GM21367 (cell line): ENCODE measurements at regions not wholly inside any gene's neighbourhood (a gene's known extent, or its start where the extent isn't known, plus 50 kb on each side); places are given as distances from the start of the nearest gene placed in this dataset.

Source experiments
- ATAC-seq: cut with Tn5 transposase; IDR thresholded peaks from one replicate; pipeline ENCODE4 v1.9.1; 2021; ENCODE audit not compliant: unreplicated experiment

DNA sequence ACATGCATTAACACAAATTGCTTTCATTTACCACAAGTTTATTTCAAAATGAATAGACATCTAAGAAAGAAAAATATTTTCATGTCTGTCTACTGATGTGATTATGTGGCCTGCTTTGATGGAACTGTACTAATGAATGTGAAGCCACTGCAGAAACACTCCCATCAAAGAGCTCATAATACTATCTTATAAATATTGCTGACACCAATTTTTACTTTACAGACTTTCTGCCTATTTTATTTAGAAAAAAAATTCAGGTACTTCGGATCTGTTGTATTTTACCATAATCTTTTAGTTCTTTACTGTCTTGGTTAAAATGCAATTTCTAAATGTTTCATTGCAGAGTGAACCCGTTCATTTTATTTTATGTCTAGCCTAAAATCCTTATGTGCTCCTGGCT, 281.9 kb downstream of the ICE1 start:
- no peak for ATAC-seq

DNA sequence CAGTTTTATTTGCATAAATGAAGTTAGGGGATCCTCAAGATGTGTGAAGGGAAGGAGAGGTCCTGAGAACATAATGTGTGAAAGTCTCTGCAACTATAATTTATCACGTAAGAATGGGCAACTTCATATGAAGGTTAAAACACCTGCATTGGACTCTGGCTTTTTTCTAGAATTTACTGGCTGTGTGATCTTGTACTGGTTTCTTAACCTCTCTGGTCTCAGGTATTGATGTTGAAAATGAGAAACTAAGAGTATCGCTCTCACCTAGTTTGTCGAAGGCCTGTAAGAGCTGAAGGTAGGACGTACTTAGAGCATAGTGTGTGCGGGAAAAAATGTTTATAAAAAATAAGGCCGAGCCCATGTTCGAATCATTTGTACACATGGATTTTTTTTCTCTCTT, 280.5 kb downstream of the ICE1 start:
- ATAC-seq = no peak

DNA sequence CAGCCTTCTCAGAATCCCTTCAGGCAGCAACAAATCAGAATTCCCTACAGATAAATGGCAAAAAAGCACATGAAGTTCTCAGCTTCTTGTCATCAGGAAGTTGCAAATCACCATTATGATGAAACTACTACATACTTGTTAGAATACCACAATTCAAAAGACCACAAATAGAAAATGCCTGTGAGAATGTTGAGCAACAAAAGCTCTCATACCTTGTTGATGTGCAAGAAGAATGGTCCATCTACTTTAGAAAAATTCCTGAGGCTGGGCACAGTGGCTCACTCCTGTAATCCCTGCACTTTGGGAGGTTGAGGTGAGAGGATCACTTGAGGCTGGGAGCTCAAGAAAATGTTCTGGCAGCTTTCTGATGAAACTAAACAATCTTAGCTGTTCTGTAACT, 278.1 kb downstream of the ICE1 start:
- no peak for ATAC-seq

DNA sequence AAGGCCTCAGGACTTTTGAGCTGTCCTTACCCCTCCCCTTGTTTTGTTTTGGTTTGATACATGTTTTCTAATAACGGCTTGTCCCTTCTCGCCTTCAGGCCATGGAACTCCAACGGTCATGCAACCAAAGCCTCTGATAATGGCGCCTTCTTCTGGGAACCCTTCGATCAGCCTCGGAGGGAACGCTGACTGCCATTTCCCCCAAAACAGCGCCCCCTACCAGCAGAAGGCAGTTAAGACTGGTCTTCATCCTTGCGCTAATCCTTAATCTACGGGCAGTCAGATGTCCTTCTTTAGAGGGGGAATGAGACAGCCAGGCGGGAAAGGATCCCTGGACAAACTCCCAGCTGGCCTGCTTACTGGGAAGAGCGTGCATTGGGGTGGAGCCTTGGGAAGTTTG, 276.6 kb downstream of the ICE1 start:
- no peak for ATAC-seq

DNA sequence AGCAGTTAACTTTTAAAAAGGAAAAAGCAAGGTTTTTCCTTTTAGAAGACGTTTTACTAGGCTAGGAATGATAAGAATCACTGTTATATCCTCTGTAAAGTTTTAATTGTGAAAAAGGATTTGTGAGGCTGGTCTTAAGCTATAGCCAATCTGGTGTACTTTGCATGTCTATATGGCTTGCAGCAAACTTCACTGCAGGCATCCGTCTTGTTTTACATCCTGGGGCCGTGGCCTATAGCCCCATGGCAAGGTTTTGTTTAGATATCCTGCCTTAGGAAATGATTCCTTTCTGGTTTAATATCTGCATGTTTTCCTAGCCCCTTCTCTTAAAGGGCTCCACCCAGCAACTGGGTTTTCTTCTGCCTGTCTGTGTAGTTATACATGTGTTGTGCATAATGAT, 272.8 kb downstream of the ICE1 start:
- no peak for ATAC-seq

DNA sequence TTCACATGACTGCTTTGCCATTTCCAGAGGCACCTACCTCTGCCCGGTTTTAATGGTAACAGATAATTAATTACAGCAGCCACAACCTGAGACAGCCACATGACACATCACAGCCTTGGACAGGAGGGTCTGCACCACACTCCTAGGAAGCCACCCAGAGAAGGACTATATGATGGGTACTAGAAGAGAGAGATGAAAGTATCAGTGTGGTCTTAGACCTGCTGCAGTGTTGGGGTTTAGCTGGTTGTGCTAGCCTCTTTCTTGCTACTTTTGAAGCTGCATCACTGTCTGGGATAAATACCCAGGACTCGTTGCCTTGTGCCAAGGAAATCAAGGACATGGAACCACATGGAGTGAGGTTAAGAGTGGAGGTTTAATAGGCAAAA, 266.4 kb downstream of the ICE1 start:
- ATAC-seq = no peak

DNA sequence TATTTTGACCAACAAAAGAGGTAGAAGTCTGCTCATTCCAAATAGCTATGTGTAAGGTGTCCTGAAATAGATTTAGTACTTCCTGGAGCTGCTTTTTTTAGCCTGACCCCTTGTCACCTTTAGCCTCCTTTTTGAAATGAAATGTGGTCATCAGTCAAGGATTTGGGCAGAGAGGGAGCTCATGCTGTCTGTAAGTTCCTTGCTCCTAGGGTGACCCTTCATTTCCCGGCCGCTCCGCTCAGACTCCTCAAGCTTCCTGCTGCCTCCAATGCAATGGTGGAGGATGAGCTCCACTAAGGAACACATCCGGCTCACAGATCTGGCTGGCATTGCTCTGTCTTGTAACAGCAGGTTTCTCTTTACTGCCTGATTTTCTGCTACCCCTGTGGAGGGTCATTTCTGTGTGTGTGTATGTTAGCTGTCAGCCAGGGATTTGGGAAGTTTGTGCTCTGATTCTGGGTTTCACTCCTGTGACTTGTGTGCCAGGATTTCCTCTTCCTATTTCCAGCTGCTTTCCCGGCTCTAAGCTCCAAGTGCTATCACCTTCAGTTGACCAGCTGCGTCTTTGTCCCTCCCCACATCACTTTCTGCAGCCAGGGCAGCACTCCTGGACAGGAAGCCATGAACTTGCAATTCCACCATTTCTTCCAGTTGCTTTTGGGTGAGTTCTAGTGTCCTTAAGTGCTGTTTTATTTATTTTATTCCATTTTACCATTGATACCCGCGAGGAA, 265.9 kb downstream of the ICE1 start:
- no peak for ATAC-seq

DNA sequence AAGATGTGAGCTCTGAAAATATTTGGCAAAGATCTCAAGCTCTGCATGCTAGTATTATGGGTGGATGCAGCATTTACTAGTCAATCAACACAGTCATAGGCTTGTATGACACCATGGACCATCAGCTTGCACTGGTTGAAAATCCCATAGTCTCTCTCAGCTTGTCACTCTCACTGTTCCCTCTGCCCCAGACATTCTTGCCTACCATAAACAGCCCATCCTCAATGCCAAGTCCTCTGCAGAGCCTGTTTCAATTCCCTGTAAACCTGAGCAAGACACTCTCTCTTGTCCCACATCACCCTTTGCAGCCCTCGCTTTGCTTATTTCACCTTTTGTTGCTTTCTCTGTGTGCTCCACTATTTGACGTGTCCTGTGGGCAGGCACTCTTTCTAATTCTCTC, 264.6 kb downstream of the ICE1 start:
- no peak for ATAC-seq

DNA sequence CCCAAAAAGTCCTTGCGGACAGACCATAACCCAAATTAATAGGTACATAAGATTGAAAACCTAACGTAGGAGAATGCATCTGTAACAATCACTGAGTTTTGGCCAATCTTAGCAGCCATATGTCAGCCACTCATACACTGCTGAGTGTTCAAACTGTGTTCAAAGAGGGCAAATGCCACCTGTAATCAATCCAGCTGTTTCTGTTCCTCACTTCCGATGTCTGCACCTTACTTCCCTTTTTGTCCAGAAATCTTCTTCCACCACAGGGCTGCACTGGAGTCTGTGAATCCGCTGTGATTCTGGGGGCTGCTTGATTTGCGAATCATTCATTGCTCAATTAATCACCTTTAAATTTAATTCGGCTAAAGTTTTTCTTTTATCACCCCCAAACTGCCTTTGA, 263.9 kb downstream of the ICE1 start:
- no peak for ATAC-seq

DNA sequence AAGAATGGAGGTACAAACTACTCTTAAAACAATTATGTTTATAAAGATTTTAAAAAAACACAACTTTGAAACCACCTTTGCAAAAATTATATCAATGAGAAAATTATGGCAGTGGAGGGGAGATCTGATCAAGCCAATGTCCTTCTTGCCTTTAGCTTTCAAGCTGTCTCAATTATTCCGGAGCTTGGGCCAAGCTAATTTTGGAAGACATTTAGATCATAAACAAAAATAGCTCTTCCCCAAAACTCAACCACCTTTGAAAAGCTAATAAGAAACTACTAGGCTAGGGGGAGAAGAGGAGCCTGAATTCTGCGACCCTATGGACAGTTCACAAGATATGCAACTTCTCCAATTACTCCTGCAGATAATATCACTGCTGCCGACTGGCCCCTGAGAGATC, 263.3 kb downstream of the ICE1 start:
- no peak for ATAC-seq

DNA sequence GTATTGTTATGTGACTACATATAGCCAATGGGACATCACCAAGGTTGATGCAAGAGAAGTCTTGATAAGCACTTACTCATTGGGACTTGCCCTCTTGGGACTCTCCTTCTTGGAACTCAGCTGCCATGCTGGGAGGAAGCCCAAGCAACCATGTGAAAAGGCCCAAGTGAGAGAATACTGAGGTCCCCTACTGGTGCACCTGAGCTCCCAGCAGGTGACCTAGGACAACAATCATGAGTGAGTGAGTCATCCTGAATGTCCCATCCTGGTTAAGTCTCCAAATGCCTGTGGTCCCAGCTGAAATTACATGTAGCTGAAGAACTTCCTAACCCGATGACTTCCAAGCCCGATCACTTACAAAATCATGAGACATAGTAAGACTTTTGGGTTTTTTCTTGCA, 260.7 kb downstream of the ICE1 start:
- ATAC-seq = no peak

DNA sequence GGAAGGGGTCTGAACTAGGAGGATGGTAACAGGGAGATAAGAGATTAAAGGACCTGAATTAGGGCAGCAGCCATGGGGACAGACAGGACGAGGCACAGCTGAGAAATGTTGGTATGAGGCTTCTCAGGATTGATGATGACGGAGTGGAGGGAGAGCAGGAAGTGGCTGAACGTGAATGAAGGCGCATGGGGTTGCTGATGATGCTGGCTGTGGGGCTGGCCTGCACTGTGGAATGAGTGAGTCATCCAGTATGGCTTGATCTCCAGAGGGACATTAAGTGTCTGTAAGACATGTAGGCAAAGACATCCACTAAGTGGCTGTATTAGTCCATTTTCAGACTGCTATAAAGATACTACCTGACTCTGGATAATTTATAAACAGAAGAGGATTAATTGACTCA, 256.4 kb downstream of the ICE1 start:
- no peak for ATAC-seq

DNA sequence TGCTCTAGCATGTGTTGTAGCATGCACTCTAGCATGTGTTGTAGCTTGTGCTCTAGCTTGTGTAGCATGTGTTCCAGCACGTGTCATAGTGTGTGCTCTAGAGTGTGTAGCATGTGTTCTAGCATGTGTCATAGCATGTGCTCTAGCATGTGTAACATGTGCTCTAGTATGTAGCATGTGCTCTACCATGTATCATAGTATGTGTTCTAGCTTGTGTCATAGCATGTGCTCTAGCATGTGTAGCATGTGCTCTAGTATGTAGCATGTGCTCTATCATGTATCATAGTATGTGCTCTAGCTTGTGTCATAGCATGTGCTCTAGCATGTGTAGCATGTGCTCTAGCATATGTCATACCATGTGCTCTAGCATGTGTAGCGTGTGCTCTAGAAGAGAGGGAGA, 255.3 kb downstream of the ICE1 start:
- ATAC-seq = no peak

DNA sequence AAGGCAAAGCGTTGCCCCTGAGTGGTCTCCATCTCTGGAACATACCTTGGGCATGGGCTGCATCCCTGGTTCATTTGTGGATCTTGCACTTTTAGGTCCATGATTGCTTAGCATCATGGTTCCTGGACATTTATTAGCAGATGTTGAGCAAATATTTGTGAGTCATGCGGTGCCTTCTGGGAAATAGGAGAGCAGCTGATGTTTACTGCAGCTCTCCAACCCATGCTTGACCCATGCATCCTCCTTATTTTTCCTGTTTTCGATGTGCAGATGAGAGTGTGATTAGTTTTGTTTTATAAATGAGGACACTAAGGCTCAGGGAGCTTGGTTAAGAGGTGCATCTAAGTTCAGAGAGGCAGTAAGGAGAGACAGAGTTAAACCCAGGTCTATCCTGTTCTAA, 253.7 kb downstream of the ICE1 start:
- ATAC-seq = no peak

DNA sequence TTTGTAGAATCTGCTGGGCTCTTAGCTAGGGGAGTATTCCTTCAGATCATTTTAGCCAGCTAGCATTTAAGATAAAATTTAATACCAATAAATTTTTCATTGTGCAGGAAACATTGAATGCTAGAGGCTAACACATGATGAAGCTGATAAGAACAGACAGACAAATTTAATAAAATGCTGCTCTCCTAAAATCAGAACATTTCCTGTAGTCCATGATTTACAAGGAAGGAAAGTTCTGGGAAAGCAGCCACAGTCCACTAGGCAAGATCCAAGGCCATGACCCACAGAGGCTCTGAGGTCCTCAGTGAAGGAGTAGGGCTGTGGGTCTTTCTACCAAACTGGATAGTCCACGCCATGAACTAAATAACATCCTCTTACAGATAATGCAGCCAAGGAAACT, 253.0 kb downstream of the ICE1 start:
- no peak for ATAC-seq

DNA sequence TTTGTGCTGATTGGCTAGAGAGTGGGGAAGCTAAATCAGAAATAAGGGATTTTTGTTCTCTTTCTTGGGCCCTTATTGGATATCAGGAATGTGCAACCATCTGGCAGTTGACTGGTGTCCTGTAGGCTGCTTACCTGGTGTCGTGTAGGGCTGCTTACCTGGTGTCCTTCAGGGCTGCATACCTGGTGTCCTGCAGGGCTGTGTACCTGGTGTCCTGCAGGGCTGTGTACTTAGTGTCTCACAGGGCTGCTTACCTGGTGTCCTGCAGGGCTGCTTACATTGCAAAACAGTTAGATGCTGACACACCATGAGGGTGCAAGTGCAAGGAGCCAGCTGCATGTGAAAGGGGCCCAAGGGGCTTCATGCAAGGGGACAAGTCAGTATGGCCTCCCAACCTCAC, 249.3 kb downstream of the ICE1 start:
- ATAC-seq = no peak

DNA sequence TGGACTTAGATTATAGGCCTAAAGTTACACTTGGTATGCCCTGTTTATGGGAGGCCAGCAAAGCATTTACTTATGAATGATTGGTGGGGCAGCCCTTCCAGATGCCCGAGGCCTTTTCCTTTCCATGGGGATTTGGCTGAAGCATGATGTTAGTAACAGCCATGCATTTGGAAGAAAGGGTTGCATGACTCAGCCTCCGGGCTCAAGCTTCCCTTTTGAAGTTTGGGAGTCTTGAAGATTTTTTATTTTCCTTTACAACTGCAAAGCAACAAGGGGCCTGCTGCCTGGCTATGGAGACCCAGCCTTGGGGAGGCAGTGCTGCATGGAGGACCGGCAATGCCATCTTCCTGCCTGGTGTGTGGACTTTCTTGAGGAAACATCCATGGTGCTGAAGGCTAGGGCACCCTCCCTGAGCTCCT, 244.7 kb downstream of the ICE1 start:
- ATAC-seq = no peak

DNA sequence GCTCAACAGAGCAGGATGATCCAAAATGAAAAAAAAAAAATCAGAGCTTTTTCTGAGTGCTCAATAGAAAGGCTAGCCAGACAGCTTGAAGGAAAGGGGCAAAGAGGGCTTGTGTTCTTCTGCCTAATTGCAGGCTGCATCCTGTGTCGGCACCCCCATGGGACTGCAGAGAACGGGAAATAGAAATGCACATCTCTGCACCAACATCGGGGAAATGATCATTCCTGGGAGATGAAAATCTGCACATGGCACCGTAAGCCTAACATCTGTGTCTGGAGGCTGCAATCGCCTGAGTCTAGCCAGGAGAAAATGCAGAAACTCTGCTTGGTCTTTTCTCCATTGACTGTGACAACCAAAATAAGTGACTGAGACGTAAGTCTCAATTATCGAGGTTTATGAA, 243.9 kb downstream of the ICE1 start:
- ATAC-seq = no peak

DNA sequence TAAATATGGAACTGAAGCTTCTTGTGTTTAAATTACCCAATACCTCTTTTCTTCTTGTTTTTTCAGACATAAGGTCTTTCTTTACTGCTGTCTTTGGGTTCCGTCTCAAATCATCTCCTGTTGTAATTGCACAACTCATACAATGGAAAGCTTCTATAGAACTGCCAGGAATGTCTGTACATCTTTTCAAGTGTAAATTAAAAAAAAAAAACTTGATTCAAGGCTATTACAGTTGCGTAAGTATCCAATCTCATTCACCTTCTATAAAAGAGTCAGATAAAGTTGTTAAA, 243.5 kb downstream of the ICE1 start:
- ATAC-seq = no peak

DNA sequence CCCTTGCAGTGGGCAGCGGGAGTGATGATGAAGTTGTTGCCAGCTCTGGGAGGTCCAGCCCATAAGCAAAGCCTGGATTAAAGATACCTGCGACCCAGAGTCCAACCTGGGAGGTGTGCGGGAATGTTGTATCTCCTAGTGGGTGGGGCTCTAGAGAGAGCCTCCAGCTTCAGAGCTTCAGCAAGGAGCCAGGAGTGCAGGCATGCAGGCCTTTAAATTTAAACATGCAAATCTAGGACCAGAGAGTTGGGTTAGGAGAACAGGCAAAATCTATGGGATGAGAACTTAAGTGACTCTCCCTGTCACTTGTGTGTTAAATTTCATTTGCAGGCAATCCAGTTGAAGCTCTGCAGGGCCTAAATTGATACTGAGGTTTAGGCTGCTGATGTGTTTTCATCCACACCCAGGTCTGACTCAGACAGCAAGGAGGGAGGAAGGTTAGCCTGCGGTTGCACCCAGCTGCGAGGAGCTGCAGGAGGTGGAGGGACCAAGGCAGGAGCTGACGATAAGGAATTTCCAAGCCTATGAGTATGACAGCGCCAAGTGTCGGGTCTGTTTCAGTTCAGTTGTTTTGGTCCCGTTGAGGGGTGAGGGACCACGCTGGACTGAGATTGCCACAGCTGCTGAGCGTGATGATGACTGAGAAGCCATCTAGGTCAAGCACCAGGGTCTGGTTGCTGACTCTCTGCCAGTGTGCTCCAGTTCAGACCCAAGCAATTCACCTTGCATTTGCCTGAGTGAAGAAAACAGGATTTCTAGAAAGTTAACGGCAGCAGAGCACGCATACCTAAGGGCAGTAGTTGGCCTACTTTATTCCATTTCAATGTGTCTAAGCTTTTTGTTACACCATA, 243.0 kb downstream of the ICE1 start:
- ATAC-seq = no peak

DNA sequence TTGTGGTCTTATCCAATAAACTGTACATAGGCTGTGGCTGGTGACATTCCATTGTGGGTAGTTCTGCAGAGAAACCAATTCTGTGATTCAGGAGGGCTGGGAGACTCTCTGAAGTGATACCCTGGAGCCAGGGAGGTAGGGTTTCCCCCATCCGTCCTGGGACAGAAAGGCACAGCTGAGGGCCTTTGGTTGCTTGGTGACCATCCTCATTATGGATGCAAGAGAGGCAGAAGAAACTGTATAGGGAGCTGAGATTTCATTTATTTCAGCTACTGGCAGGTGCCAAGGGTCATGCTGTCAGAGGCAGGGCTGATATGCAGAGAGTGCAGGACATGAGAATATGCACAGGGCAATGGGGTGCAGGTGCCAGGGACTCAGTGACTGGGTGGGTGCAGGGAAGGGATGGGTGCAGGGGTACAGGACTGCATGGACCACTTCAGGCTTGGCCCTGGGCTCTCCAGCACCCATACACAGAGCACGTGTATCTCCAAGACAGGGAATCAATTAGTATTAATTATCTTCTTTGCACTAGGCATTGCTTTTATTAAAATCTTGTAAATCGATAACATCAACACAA, 236.5 kb downstream of the ICE1 start:
- no peak for ATAC-seq

DNA sequence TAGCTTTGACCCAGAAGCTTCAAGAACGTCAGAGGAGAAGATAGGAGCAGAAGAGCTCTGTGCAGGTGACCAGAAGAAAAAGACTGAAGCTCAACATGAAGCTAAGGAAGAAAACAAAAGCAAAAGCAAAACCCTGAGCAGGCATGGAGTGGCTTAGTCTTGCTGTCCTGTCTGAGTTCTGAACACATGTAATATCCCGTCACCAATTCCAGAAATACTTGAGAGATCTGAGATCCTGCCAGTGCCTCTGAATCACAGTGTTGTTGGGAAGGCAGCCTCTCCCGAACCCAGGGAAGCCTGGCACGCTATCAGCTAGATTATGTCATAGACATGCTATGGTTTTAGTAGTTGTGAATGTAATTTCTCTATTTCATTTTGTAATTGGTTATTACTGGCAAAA, 235.7 kb downstream of the ICE1 start:
- ATAC-seq = peak; percentile 69

DNA sequence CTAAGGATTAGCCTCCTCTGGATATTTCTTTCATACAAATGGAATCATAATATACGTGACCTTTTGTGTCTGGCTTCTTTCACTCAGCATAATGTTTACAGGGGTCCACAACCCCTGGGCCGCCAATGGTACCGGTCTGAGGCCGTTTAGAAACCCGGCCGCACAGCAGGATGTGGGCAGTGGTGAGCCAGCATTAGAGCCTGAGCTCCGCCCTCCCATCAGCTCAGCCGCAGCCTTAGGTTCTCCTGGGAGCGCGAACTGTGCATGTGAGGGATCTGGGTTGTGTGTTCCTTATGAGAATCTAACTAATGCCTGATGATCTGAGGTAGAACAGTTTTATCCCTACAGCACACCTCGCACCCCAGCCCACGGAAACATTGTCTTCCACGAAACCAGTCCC, 229.7 kb downstream of the ICE1 start:
- ATAC-seq = no peak
